HCT116 (cell line): ENCODE measurements at regions not wholly inside any gene's neighbourhood (a gene's known extent, or its start where the extent isn't known, plus 50 kb on each side); places are given as distances from the start of the nearest gene placed in this dataset.

Experiments
- ATAC-seq: fragments of 200-7000 bp; cut with Tn5 transposase; 2 replicates; pipeline ENCODE4 v1.9.1; 2020; ENCODE audit warnings: mild to moderate bottlenecking, moderate library complexity
- BruUV-seq: library from RNA; stranded (reverse); fragments of 400-500 nt; replicated peaks from 2 replicates; lab custom pipeline; 2021; lab: Mats Ljungman, UMichigan
- CTCF ChIA-PET: fragments of 300-600 bp; sonication (Branson Sonifier 250); formaldehyde crosslinking; loops from one replicate; lab custom pipeline; 2021; ENCODE audit warnings: antibody characterized with exemption; lab: Charles Lee
- POLR2A ChIA-PET: fragments of 300-600, 350-600 bp; sonication (Branson Sonifier 250); formaldehyde crosslinking; loops from one replicate; lab custom pipeline; 2021; ENCODE audit warnings: antibody characterized with exemption; lab: Charles Lee
- RAD21 ChIA-PET, 2 experiments: fragments of 300-600 bp; sonication (Branson Sonifier 250); formaldehyde crosslinking; loops; one replicate each; lab custom pipeline; 2023; ENCODE audit warnings: low total read pairs in 2 of 2; ENCODE audit not compliant: uncharacterized antibody in 2 of 2, unreplicated experiment in 2 of 2, low non-redundant PET in 1 of 2; lab: Charles Lee
- DNase-seq: peaks from one replicate; pipeline ENCODE4 v3.0.0-alpha.2; 2010; ENCODE audit warnings: low read depth, low spot score
- H2AFZ ChIP-seq: fragments of 200-600 bp; shearing (Covaris generic), sonication (generic); 2 replicates; pipeline ENCODE4 v1.6.1; 2017; ENCODE audit warnings: low read depth, mixed run types, mixed read lengths, antibody characterized with exemption, low read length; ENCODE audit not compliant: poor library complexity, severe bottlenecking
- H3K27ac ChIP-seq: 2 replicates; pipeline ENCODE4 v1.5.1; 2012; ENCODE audit warnings: low read depth, low read length
- H3K27me3 ChIP-seq: fragments of 200-600 bp; sonication (generic); 2 replicates; pipeline ENCODE4 v1.6.1; 2016; ENCODE audit warnings: mixed run types, low read length, mixed read lengths; ENCODE audit not compliant: insufficient read depth
- H3K36me3 ChIP-seq, 2 experiments: fragments of 200-500 bp in 1 of 2; fragments of 200-600 bp in 1 of 2; sonication (Bioruptor generic) in 1 of 2; sonication (generic) in 1 of 2; 2 replicates each; pipeline versions ENCODE4 v1.5.1 to v1.6.1; 2014 to 2016; ENCODE audit warnings: low read length in 2 of 2, inconsistent platforms in 1 of 2, mixed read lengths in 1 of 2, mixed run types in 1 of 2; ENCODE audit not compliant: insufficient read depth in 2 of 2, control insufficient read depth in 1 of 2
- H3K4me1 ChIP-seq, 2 experiments: fragments of 200-600 bp in 1 of 2; sonication (generic) in 1 of 2; 2 replicates each; pipeline versions ENCODE4 v1.5.1 to v1.6.1; 2012 to 2017; ENCODE audit warnings: low read length in 2 of 2, inconsistent platforms in 1 of 2, mild to moderate bottlenecking in 1 of 2, mixed read lengths in 1 of 2, mixed run types in 1 of 2, moderate library complexity in 1 of 2; ENCODE audit not compliant: insufficient read depth in 2 of 2, control insufficient read depth in 1 of 2
- H3K4me2 ChIP-seq: fragments of 200-600 bp; sonication (generic); 2 replicates; pipeline ENCODE4 v1.6.1; 2017; ENCODE audit warnings: mixed run types, low read length, mixed read lengths
- H3K4me3 ChIP-seq, 2 experiments: fragments of 200-600 bp in 1 of 2; sonication (generic) in 1 of 2; replicated peaks in 1 of 2; 2 replicates each; pipeline ENCODE4 v1.5.1; 2011 to 2016; ENCODE audit warnings: low read length in 2 of 2, control low read depth in 1 of 2, low read depth in 1 of 2, mild to moderate bottlenecking in 1 of 2, mixed read lengths in 1 of 2, mixed run types in 1 of 2
- H3K79me2 ChIP-seq: fragments of 200-600 bp; sonication (generic); 2 replicates; pipeline ENCODE4 v1.6.1; 2017; ENCODE audit warnings: mild to moderate bottlenecking, mixed run types, low read length, moderate library complexity, mixed read lengths; ENCODE audit not compliant: insufficient read depth
- H3K9ac ChIP-seq: fragments of 200-600 bp; sonication (generic); 2 replicates; pipeline ENCODE4 v1.6.1; 2016; ENCODE audit warnings: low read length, mixed read lengths
- H3K9me2 ChIP-seq: fragments of 200-600 bp; sonication (generic), shearing (Covaris generic); 2 replicates; pipeline ENCODE4 v1.6.1; 2017; ENCODE audit warnings: mixed run types, mild to moderate bottlenecking, moderate library complexity; ENCODE audit not compliant: insufficient read depth
- H3K9me3 ChIP-seq, 2 experiments: fragments of 200-500 bp in 1 of 2; fragments of 200-600 bp in 1 of 2; sonication (Bioruptor generic) in 1 of 2; sonication (generic) in 1 of 2; 2 replicates each; pipeline ENCODE4 v1.6.1; 2014 to 2017; ENCODE audit warnings: low read length in 2 of 2, mixed read lengths in 2 of 2, inconsistent platforms in 1 of 2, low read depth in 1 of 2, mild to moderate bottlenecking in 1 of 2, mixed run types in 1 of 2, moderate library complexity in 1 of 2; ENCODE audit not compliant: control insufficient read depth in 1 of 2, insufficient read depth in 1 of 2
- H4K20me1 ChIP-seq: fragments of 200-600 bp; sonication (generic), shearing (Covaris generic); 2 replicates; pipeline ENCODE4 v1.6.1; 2017; ENCODE audit warnings: mixed run types, mild to moderate bottlenecking, moderate library complexity; ENCODE audit not compliant: insufficient read depth
- EZH2 ChIP-seq: fragments of 200-600 bp; sonication (generic); IDR thresholded peaks from 2 replicates; pipeline ENCODE4 v1.6.1; 2017; ENCODE audit warnings: antibody characterized with exemption, mixed run types
- EZH2phosphoT487 ChIP-seq: fragments of 200-600 bp; IDR thresholded peaks from 2 replicates; pipeline ENCODE4 v1.6.1; 2018; ENCODE audit warnings: antibody characterized with exemption, borderline replicate concordance
- FOSL1 ChIP-seq: IDR thresholded peaks from 2 replicates; pipeline ENCODE4 v1.6.1; 2012; ENCODE audit warnings: low read depth
- RAD21 ChIP-seq: IDR thresholded peaks from 2 replicates; pipeline ENCODE4 v1.6.1; 2012; ENCODE audit warnings: low read depth, mild to moderate bottlenecking
- SIN3A ChIP-seq: IDR thresholded peaks from 2 replicates; pipeline ENCODE4 v1.6.1; 2012; ENCODE audit warnings: low read depth
- SP1 ChIP-seq: IDR thresholded peaks from 2 replicates; pipeline ENCODE4 v1.6.1; 2012; ENCODE audit warnings: low read depth
- SRF ChIP-seq: IDR thresholded peaks from 2 replicates; pipeline ENCODE4 v1.6.1; 2012; ENCODE audit warnings: low read depth
- ZFX ChIP-seq: fragments of 450-650 bp; IDR thresholded peaks from 2 replicates; pipeline ENCODE4 v1.6.1; 2017
- intact Hi-C: fragments of 100-400 bp; cut with micrococcal nuclease; formaldehyde crosslinking; loops from 2 replicates; pipeline ENCODE4 v1.10.0; 2022
- TF ChIP-seq, protein P1 (sequence below), 3 experiments: fragments of 200-600 bp in 1 of 3; sonication (generic) in 1 of 3; IDR thresholded peaks in 2 of 3; conservative IDR thresholded peaks in 1 of 3; 2 replicates each; pipeline ENCODE4 v1.5.1; 2012 to 2017; ENCODE audit warnings: low read depth in 2 of 3, low read length in 2 of 3, antibody characterized with exemption in 1 of 3, borderline replicate concordance in 1 of 3, control low read depth in 1 of 3, mild to moderate bottlenecking in 1 of 3, mixed read lengths in 1 of 3, mixed run types in 1 of 3, moderate library complexity in 1 of 3; ENCODE audit not compliant: insufficient read depth in 1 of 3

DNA sequence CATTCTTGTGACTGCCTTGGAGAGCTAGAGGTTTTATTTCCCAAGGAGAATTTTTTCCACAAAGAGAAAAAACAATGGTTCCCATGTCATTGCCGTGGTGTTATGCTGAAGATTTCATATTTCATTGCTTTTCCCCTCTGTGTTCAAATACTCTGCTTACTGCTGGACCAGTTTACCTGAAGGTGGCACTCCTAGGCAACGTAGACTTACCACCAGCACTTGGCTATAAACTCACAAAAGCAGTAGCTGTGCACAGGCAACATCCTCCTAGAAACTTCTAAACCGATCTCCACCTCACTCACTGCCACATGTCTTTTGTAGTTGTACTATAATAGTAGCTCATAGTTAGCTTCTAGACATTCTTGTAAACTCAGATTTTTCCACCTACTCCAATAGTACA is 1319.7 kb upstream of the CRIM1 start:
- POLR2A ChIA-PET: no interaction called here
- no peak overlapping the region for H3K4me3 ChIP-seq
- CTCF ChIA-PET: no interaction called here
- no peaks in the 10 kb centered on the region for H3K27me3 ChIP-seq
- ATAC-seq (no peak), DNase-seq (no peak)
- intact Hi-C loops: no loop called here
- H3K9me3 ChIP-seq: peaks cover 0 to 18% of the 10 kb centered on the region in 2 experiments; a peak in 2 of 4 replicates
- no peak overlapping the region for H3K27ac ChIP-seq
- RAD21 ChIA-PET: no interaction called here
- no peak for TF ChIP-seq EZH2
- TF ChIP-seq RAD21: 0 out of 2 replicates have a peak, but pooled peaks have one; percentile 8
- no peaks in the 10 kb centered on the region for H3K4me1 ChIP-seq
- no peak overlapping the region for H3K9ac ChIP-seq
- H2AFZ ChIP-seq: no peak overlapping the region
- H4K20me1 ChIP-seq: no peaks in the 10 kb centered on the region
- no peaks in the 10 kb centered on the region for H3K9me2 ChIP-seq
- no peaks in the 10 kb centered on the region for H3K79me2 ChIP-seq
- no peak overlapping the region for H3K4me2 ChIP-seq
- BruUV-seq: no TSS peak
- H3K36me3 ChIP-seq: no peaks in the 10 kb centered on the region

DNA sequence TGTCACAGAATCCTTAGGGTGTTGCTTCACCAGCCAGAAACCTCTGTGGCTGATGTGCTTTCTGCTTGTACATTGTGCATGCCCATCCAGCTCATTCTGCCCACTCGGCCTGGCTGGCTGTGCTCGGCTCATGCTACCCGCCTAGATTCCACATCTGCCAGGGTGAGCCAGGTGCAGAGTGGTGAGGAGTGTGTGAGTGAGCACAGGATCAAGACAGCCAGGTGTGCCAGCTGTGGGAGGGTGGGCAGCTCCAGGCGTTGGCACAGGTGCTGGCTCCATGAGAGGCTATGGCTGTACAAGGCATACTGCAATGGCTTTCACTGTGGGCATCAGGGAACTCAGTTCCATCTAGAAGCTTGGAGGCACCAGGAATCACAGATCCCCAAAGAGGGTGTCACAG is 1321.8 kb upstream of the CRIM1 start:
- Histone ChIP-seq H4K20me1 (no peaks in the 10 kb centered on the region), H3K79me2 (no peaks in the 10 kb centered on the region), H3K4me3 (no peak overlapping the region), H3K4me2 (no peak overlapping the region), H3K36me3 (no peaks in the 10 kb centered on the region), H3K9me3 (peaks cover 0 to 16% of the 10 kb centered on the region in 2 experiments; a peak in 2 of 4 replicates), H3K27me3 (no peaks in the 10 kb centered on the region), H3K4me1 (no peaks in the 10 kb centered on the region), H3K9me2 (no peaks in the 10 kb centered on the region), H2AFZ (no peak overlapping the region), H3K27ac (no peak overlapping the region), H3K9ac (no peak overlapping the region)
- intact Hi-C loops: no loop called here
- DNase-seq: no peak
- ChIA-PET RAD21 (no interaction called here), CTCF (no interaction called here), POLR2A (no interaction called here)
- no TSS peak for BruUV-seq
- ATAC-seq: no peak
- no peak for TF ChIP-seq SRF
- TF ChIP-seq, protein P1, sequence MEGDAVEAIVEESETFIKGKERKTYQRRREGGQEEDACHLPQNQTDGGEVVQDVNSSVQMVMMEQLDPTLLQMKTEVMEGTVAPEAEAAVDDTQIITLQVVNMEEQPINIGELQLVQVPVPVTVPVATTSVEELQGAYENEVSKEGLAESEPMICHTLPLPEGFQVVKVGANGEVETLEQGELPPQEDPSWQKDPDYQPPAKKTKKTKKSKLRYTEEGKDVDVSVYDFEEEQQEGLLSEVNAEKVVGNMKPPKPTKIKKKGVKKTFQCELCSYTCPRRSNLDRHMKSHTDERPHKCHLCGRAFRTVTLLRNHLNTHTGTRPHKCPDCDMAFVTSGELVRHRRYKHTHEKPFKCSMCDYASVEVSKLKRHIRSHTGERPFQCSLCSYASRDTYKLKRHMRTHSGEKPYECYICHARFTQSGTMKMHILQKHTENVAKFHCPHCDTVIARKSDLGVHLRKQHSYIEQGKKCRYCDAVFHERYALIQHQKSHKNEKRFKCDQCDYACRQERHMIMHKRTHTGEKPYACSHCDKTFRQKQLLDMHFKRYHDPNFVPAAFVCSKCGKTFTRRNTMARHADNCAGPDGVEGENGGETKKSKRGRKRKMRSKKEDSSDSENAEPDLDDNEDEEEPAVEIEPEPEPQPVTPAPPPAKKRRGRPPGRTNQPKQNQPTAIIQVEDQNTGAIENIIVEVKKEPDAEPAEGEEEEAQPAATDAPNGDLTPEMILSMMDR (IDR thresholded peaks at IDR 0.05 in 2 of 3, conservative IDR thresholded peaks at IDR 0.05 in 1 of 3; ENCODE audit: borderline replicate concordance in 1 of 3, insufficient read depth in 1 of 3, low read depth in 2 of 3, low read length in 2 of 3): no peak
- TF ChIP-seq EZH2phosphoT487: no peak
- TF ChIP-seq SP1: no peak
- no peak for TF ChIP-seq ZFX
- no peak for TF ChIP-seq SIN3A
- no peak for TF ChIP-seq FOSL1
